H1 (cell line): ENCODE measurements at regions not wholly inside any gene's neighbourhood (a gene's known extent, or its start where the extent isn't known, plus 50 kb on each side); places are given as distances from the start of the nearest gene placed in this dataset.

Source experiments
- CTCF ChIA-PET: fragments of 300-600 bp; sonication (Branson Sonifier 250); formaldehyde crosslinking; loops from one replicate; lab custom pipeline; 2021; ENCODE audit not compliant: partially characterized antibody; lab: Charles Lee
- POLR2A ChIA-PET: fragments of 300-600 bp; sonication (Branson Sonifier 250); formaldehyde crosslinking; loops from one replicate; lab custom pipeline; 2021; ENCODE audit warnings: inconsistent platforms; ENCODE audit not compliant: partially characterized antibody; lab: Charles Lee
- DNase-seq, 2 experiments: peaks; one replicate each; pipeline versions ENCODE4 v3.0.0 to v3.0.0-alpha.2; 2010 to 2022; ENCODE audit warnings: low spot score in 2 of 2, low read depth in 1 of 2, mixed read lengths in 1 of 2
- FAIRE-seq: peaks from 2 replicates; lab custom pipeline; 2011; peaks lifted over from hg19 to GRCh38; lab: Jason Lieb, UNC
- H2AFZ ChIP-seq: 2 replicates; pipeline ENCODE4 v1.8.1; 2012; ENCODE audit warnings: low read length, inconsistent platforms
- H2AK5ac ChIP-seq: 2 replicates; pipeline ENCODE4 v1.6.1; 2013; ENCODE audit warnings: low read depth, low read length
- H2BK120ac ChIP-seq: replicated peaks from 2 replicates; pipeline ENCODE3; 2013; ENCODE audit warnings: low read depth, low read length, inconsistent platforms
- H2BK12ac ChIP-seq: 2 replicates; pipeline ENCODE4 v1.6.1; 2013; ENCODE audit warnings: low read depth, low read length
- H2BK15ac ChIP-seq: 2 replicates; pipeline ENCODE4 v1.6.1; 2013; ENCODE audit warnings: low read length
- H2BK20ac ChIP-seq: 2 replicates; pipeline ENCODE4 v1.6.1; 2013; ENCODE audit warnings: low read length
- H2BK5ac ChIP-seq: 2 replicates; pipeline ENCODE4 v1.6.1; 2013; ENCODE audit warnings: low read depth, low read length
- H3K14ac ChIP-seq: 2 replicates; pipeline ENCODE4 v1.6.1; 2013; ENCODE audit warnings: inconsistent platforms; ENCODE audit not compliant: insufficient read length
- H3K18ac ChIP-seq: 2 replicates; pipeline ENCODE4 v1.6.1; 2013; ENCODE audit warnings: low read length; ENCODE audit errors: extremely low read depth
- H3K23ac ChIP-seq: 2 replicates; pipeline ENCODE4 v1.6.1; 2013; ENCODE audit warnings: inconsistent platforms; ENCODE audit not compliant: insufficient read length
- H3K23me2 ChIP-seq: 2 replicates; pipeline ENCODE4 v1.6.1; 2013; ENCODE audit warnings: low read depth, low read length
- H3K27ac ChIP-seq: 2 replicates; pipeline ENCODE4 v1.6.1; 2011; ENCODE audit warnings: low read depth, low read length, inconsistent platforms
- H3K27me3 ChIP-seq, 4 experiments: replicated peaks in 1 of 4; 1 replicate in 1 of 4; 2 replicates in 3 of 4; pipeline versions ENCODE4 v1.6.1 to v1.8.1; 2011 to 2013; ENCODE audit warnings: low read length in 3 of 4, mild to moderate bottlenecking in 3 of 4, inconsistent platforms in 2 of 4, mixed read lengths in 2 of 4, moderate library complexity in 1 of 4; ENCODE audit not compliant: control insufficient read depth in 3 of 4, insufficient read depth in 3 of 4; ENCODE audit errors: extremely low read depth in 1 of 4
- H3K36me3 ChIP-seq, 4 experiments: 2 replicates each; pipeline versions ENCODE4 v1.6.1 to v1.8.1; 2011 to 2013; ENCODE audit warnings: mild to moderate bottlenecking in 4 of 4, low read length in 3 of 4, moderate library complexity in 2 of 4, control low read depth in 1 of 4, inconsistent platforms in 1 of 4; ENCODE audit not compliant: insufficient read depth in 4 of 4, control insufficient read depth in 2 of 4
- H3K4ac ChIP-seq: replicated peaks from 2 replicates; pipeline ENCODE3; 2013; ENCODE audit warnings: low read length, low read depth, mixed read lengths, inconsistent platforms; ENCODE audit not compliant: insufficient read length
- H3K4me1 ChIP-seq, 4 experiments: replicated peaks in 1 of 4; 1 replicate in 1 of 4; 2 replicates in 3 of 4; pipeline versions ENCODE4 v1.6.1 to v1.8.1; 2011 to 2013; ENCODE audit warnings: low read length in 3 of 4, inconsistent platforms in 2 of 4, mixed read lengths in 1 of 4; ENCODE audit not compliant: insufficient read depth in 4 of 4, control insufficient read depth in 3 of 4
- H3K4me2 ChIP-seq, 2 experiments: 2 replicates each; pipeline versions ENCODE4 v1.6.1 to v1.8.1; 2011 to 2013; ENCODE audit warnings: low read depth in 2 of 2, low read length in 2 of 2, control low read depth in 1 of 2, inconsistent platforms in 1 of 2, mild to moderate bottlenecking in 1 of 2; ENCODE audit not compliant: insufficient read depth in 1 of 2
- H3K4me3 ChIP-seq, 4 experiments: fragments of 200-600, 300-600 bp in 1 of 4; sonication (generic), shearing (Covaris generic), sonication (Bioruptor Twin) in 1 of 4; 2 replicates each; pipeline versions ENCODE4 v1.5.1 to v1.8.1; 2011 to 2016; ENCODE audit warnings: low read length in 4 of 4, low read depth in 3 of 4, control low read depth in 2 of 4, inconsistent platforms in 2 of 4, mild to moderate bottlenecking in 2 of 4, mixed read lengths in 1 of 4, moderate library complexity in 1 of 4; ENCODE audit not compliant: insufficient read depth in 2 of 4; ENCODE audit errors: extremely low read depth in 1 of 4
- H3K56ac ChIP-seq: replicated peaks from 2 replicates; pipeline ENCODE3; 2013; ENCODE audit warnings: low read depth, mild to moderate bottlenecking, mixed read lengths, low read length, inconsistent platforms; ENCODE audit not compliant: insufficient read length
- H3K79me1 ChIP-seq: 2 replicates; pipeline ENCODE4 v1.6.1; 2013; ENCODE audit warnings: low read depth, low read length, control low read depth
- H3K79me2 ChIP-seq, 2 experiments: 2 replicates each; pipeline versions ENCODE4 v1.6.1 to v1.8.1; 2012 to 2013; ENCODE audit warnings: low read length in 2 of 2, mild to moderate bottlenecking in 2 of 2, inconsistent platforms in 1 of 2; ENCODE audit not compliant: insufficient read depth in 2 of 2, control insufficient read depth in 1 of 2
- H3K9ac ChIP-seq, 4 experiments: replicated peaks in 1 of 4; 1 replicate in 1 of 4; 2 replicates in 3 of 4; pipeline versions ENCODE4 v1.6.1 to v1.8.1; 2011 to 2013; ENCODE audit warnings: low read depth in 3 of 4, low read length in 3 of 4, control low read depth in 2 of 4, mild to moderate bottlenecking in 2 of 4, moderate library complexity in 2 of 4, inconsistent platforms in 1 of 4; ENCODE audit errors: extremely low read depth in 1 of 4
- H3K9me3 ChIP-seq, 2 experiments: 2 replicates each; pipeline versions ENCODE4 v1.6.1 to v1.8.1; 2012 to 2013; ENCODE audit warnings: mild to moderate bottlenecking in 2 of 2, moderate library complexity in 2 of 2, control low read depth in 1 of 2, inconsistent platforms in 1 of 2, low read depth in 1 of 2, low read length in 1 of 2, mixed read lengths in 1 of 2; ENCODE audit not compliant: insufficient read depth in 2 of 2
- H4K20me1 ChIP-seq, 2 experiments: replicated peaks in 1 of 2; 2 replicates each; pipeline versions ENCODE3 to v1.8.1; 2011 to 2013; ENCODE audit warnings: inconsistent platforms in 2 of 2, low read length in 2 of 2, mild to moderate bottlenecking in 1 of 2; ENCODE audit not compliant: insufficient read depth in 2 of 2, control insufficient read depth in 1 of 2
- H4K5ac ChIP-seq: 2 replicates; pipeline ENCODE4 v1.6.1; 2013; ENCODE audit warnings: low read length, low read depth, mixed read lengths, inconsistent platforms; ENCODE audit not compliant: insufficient read length
- H4K8ac ChIP-seq: 2 replicates; pipeline ENCODE4 v1.8.0; 2013; ENCODE audit warnings: mild to moderate bottlenecking, moderate library complexity, low read length, inconsistent platforms; ENCODE audit not compliant: insufficient read depth; ENCODE audit errors: extremely low read depth
- H4K91ac ChIP-seq: replicated peaks from 2 replicates; pipeline ENCODE3; 2013; ENCODE audit warnings: low read length, mixed read lengths, inconsistent platforms; ENCODE audit not compliant: insufficient read length
- MAX ChIP-seq: IDR thresholded peaks from 2 replicates; pipeline ENCODE4 v1.6.1; 2012; ENCODE audit warnings: inconsistent platforms
- RBBP5 ChIP-seq: IDR thresholded peaks from 2 replicates; pipeline ENCODE4 v1.7.1; 2012; ENCODE audit warnings: low read depth, mild to moderate bottlenecking, inconsistent platforms, low read length, moderate library complexity, borderline replicate concordance
- WGBS, 2 experiments: shearing (Covaris generic) in 1 of 2; methylation state at CpG; one replicate each; pipeline versions ENCODE4 v1.1.6 to v1.1.7; 2013 to 2015; ENCODE audit warnings: low lambda C conversion rate in 2 of 2, mixed read lengths in 2 of 2, inconsistent platforms in 1 of 2, low coverage in 1 of 2, missing lambda C conversion rate in 1 of 2; ENCODE audit not compliant: insufficient replicate concordance in 2 of 2, insufficient coverage in 1 of 2, insufficient read length in 1 of 2; ENCODE audit errors: extremely low coverage in 1 of 2, missing lambda C conversion rate in 1 of 2; 5-methylcytosine and 5-hydroxymethylcytosine counted together

- Histone ChIP-seq H2BK12ac (no peak overlapping the region), H2AK5ac (no peak overlapping the region), H3K9ac (no peak overlapping the region), H2BK15ac (no peak overlapping the region), H2BK20ac (no peak overlapping the region), H3K36me3 (no peaks in the 10 kb centered on the region), H3K14ac (no peak overlapping the region), H3K27ac (no peak overlapping the region), H2AFZ (no peak overlapping the region), H3K18ac (no peak overlapping the region), H2BK5ac (no peak overlapping the region), H3K9me3 (no peaks in the 10 kb centered on the region), H3K79me1 (no peaks in the 10 kb centered on the region), H4K20me1 (no peaks in the 10 kb centered on the region), H3K27me3 (no peaks in the 10 kb centered on the region; a peak in 1 of 7 replicates), H3K4me1 (no peaks in the 10 kb centered on the region), H3K4me3 (no peak overlapping the region), H3K4ac (no peak overlapping the region), H4K91ac (no peak overlapping the region), H3K56ac (no peak overlapping the region), H2BK120ac (no peak overlapping the region), H3K79me2 (no peaks in the 10 kb centered on the region), H4K8ac (no peak overlapping the region), H3K23ac (no peak overlapping the region), H4K5ac (no peak overlapping the region), H3K23me2 (no peaks in the 10 kb centered on the region), H3K4me2 (no peak overlapping the region)
- ChIA-PET CTCF (interaction anchor here (0.6 to 1.0 kb wide), 2 partner anchors 150 to 404 kb away, joined by 3 read pairs; no protein-coding TSS in a partner anchor), POLR2A (interaction anchor here (0.7 kb wide), 1 partner anchor 28 kb away, joined by 3 read pairs; no protein-coding TSS in a partner anchor)
- DNase-seq, result no peak
- WGBS, 2 experiments, result 79% methylated on average over 2 of the region's 2 CpGs; no CpG with 5 or more reads in 1 of the 2 experiments
- FAIRE-seq, result no peak
- TF ChIP-seq MAX (no peak), RBBP5 (no peak)
These were observed 129.6 kb downstream of the RPS29 start for GRCh38 chr14:49456589-49456988.
